SK-N-SH treated with all-trans-retinoic acid at 6 μM for 48 hours (cell line): ENCODE measurements at regions not wholly inside any gene's neighbourhood (a gene's known extent, or its start where the extent isn't known, plus 50 kb on each side); places are given as distances from the start of the nearest gene placed in this dataset.

Source experiments
- ARNTL ChIP-seq: fragments of 450-650 bp; formaldehyde crosslinking; IDR thresholded peaks from 2 replicates; pipeline ENCODE4 v1.5.0; 2020; ENCODE audit warnings: low read depth, mild to moderate bottlenecking, moderate library complexity, borderline replicate concordance
- CSDC2 ChIP-seq: fragments of 250-450 bp; sonication (Bioruptor Pico); IDR thresholded peaks from 2 replicates; pipeline ENCODE4 v1.5.0; 2020; ENCODE audit warnings: mild to moderate bottlenecking, moderate library complexity
- GLIS3 ChIP-seq: fragments of 250-450 bp; sonication (Bioruptor Pico); IDR thresholded peaks from 2 replicates; pipeline ENCODE4 v1.5.0; 2020; ENCODE audit warnings: mild to moderate bottlenecking, moderate library complexity
- ISL1 ChIP-seq: fragments of 250-450 bp; sonication (Bioruptor Pico); IDR thresholded peaks from 2 replicates; pipeline ENCODE4 v2.1.2; 2022; ENCODE audit warnings: mild to moderate bottlenecking, moderate library complexity
- PPARA ChIP-seq: fragments of 250-450 bp; sonication (Bioruptor Pico); IDR thresholded peaks from 2 replicates; pipeline ENCODE4 v1.5.0; 2020; ENCODE audit warnings: mild to moderate bottlenecking, borderline replicate concordance
- ZC3H10 ChIP-seq: fragments of 250-450 bp; sonication (Bioruptor Pico); IDR thresholded peaks from 2 replicates; pipeline ENCODE4 v1.5.1; 2021; ENCODE audit warnings: mild to moderate bottlenecking, moderate library complexity
- ZFP3 ChIP-seq: fragments of 250-450 bp; sonication (Bioruptor Pico); IDR thresholded peaks from 2 replicates; pipeline ENCODE4 v1.5.0; 2020; ENCODE audit warnings: mild to moderate bottlenecking, moderate library complexity
- ZFP30 ChIP-seq: fragments of 450-650 bp; formaldehyde crosslinking; IDR thresholded peaks from 2 replicates; pipeline ENCODE4 v1.5.0; 2022; ENCODE audit warnings: mild to moderate bottlenecking, moderate library complexity
- TF ChIP-seq, protein P1 (sequence below): fragments of 250-450 bp; sonication (Bioruptor Pico); IDR thresholded peaks from 2 replicates; pipeline ENCODE4 v1.5.0; 2020; ENCODE audit warnings: mild to moderate bottlenecking, moderate library complexity
- TF ChIP-seq, protein P2 (sequence below): fragments of 250-450 bp; sonication (Bioruptor Pico); IDR thresholded peaks from 2 replicates; pipeline ENCODE4 v1.8.0; 2020; ENCODE audit warnings: mild to moderate bottlenecking, moderate library complexity, borderline replicate concordance

DNA sequence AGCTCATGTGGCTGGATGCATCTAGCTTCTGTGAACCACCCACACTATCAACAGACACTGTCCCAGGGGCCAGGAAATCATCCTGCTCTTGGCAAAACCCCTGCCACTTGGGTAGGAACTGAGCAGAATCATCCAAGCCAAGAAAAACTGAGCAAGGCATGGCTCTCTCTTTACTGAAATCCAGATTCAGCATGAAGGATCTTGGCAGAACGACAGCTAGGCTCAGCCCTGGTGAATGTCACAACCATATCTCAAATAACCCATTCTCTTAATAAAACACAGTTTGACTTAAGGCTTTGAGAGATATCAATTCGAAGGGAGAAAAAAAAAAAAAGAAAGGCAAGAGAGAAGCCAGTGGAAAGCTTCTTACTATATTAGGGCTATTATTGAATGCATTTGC lies 72.2 kb downstream of the MAF start:
- no peak for TF ChIP-seq ARNTL
- TF ChIP-seq, protein P1, sequence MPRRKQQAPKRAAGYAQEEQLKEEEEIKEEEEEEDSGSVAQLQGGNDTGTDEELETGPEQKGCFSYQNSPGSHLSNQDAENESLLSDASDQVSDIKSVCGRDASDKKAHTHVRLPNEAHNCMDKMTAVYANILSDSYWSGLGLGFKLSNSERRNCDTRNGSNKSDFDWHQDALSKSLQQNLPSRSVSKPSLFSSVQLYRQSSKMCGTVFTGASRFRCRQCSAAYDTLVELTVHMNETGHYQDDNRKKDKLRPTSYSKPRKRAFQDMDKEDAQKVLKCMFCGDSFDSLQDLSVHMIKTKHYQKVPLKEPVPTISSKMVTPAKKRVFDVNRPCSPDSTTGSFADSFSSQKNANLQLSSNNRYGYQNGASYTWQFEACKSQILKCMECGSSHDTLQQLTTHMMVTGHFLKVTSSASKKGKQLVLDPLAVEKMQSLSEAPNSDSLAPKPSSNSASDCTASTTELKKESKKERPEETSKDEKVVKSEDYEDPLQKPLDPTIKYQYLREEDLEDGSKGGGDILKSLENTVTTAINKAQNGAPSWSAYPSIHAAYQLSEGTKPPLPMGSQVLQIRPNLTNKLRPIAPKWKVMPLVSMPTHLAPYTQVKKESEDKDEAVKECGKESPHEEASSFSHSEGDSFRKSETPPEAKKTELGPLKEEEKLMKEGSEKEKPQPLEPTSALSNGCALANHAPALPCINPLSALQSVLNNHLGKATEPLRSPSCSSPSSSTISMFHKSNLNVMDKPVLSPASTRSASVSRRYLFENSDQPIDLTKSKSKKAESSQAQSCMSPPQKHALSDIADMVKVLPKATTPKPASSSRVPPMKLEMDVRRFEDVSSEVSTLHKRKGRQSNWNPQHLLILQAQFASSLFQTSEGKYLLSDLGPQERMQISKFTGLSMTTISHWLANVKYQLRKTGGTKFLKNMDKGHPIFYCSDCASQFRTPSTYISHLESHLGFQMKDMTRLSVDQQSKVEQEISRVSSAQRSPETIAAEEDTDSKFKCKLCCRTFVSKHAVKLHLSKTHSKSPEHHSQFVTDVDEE = no peak
- TF ChIP-seq CSDC2 (CRISPR knock-in tag) = no peak
- TF ChIP-seq ZFP3 = no peak
- no peak for TF ChIP-seq GLIS3 (CRISPR knock-in tag)
- TF ChIP-seq PPARA = no peak
- TF ChIP-seq, protein P2, sequence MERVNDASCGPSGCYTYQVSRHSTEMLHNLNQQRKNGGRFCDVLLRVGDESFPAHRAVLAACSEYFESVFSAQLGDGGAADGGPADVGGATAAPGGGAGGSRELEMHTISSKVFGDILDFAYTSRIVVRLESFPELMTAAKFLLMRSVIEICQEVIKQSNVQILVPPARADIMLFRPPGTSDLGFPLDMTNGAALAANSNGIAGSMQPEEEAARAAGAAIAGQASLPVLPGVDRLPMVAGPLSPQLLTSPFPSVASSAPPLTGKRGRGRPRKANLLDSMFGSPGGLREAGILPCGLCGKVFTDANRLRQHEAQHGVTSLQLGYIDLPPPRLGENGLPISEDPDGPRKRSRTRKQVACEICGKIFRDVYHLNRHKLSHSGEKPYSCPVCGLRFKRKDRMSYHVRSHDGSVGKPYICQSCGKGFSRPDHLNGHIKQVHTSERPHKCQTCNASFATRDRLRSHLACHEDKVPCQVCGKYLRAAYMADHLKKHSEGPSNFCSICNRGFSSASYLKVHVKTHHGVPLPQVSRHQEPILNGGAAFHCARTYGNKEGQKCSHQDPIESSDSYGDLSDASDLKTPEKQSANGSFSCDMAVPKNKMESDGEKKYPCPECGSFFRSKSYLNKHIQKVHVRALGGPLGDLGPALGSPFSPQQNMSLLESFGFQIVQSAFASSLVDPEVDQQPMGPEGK (CRISPR knock-in tag) = no peak
- TF ChIP-seq ISL1 (CRISPR knock-in tag) = no peak
- TF ChIP-seq ZC3H10 = no peak
- TF ChIP-seq ZFP30 (CRISPR knock-in tag) = no peak
